NCI-H82 treated with DMSO at 0.1 percent for 48 hours (cell line): ENCODE measurements at regions not wholly inside any gene's neighbourhood (a gene's known extent, or its start where the extent isn't known, plus 50 kb on each side); places are given as distances from the start of the nearest gene placed in this dataset.

ENCODE experiments used
- DNase-seq: peaks from one replicate; lab custom pipeline; 2025; ENCODE audit not compliant: unreplicated experiment; lab: John Stamatoyannopoulos, UW

GRCh38 chr3:135310317-135310716 lies 515.3 kb downstream of the EPHB1 start:
- DNase-seq, result no peak

GRCh38 chr3:135311699-135312098 lies 516.6 kb downstream of the EPHB1 start:
- no peak for DNase-seq

GRCh38 chr3:135314237-135314636 lies 519.2 kb downstream of the EPHB1 start:
- DNase-seq, result no peak

- no peak for DNase-seq
Measured at GRCh38 chr3:135324301-135324700, 529.2 kb downstream of the EPHB1 start.

- DNase-seq, result no peak
Measured at GRCh38 chr3:135325096-135325495, 530.0 kb downstream of the EPHB1 start.

- DNase-seq, result no peak
Measured at GRCh38 chr3:135325726-135326235, 530.7 kb downstream of the EPHB1 start.

- DNase-seq, result no peak
Measured at GRCh38 chr3:135326851-135327250, 531.8 kb downstream of the EPHB1 start.

GRCh38 chr3:135328036-135328435 lies 533.0 kb downstream of the EPHB1 start:
- no peak for DNase-seq

- no peak for DNase-seq
Measured at GRCh38 chr3:135329479-135329878, 534.4 kb downstream of the EPHB1 start.

GRCh38 chr3:135337192-135337591 lies 542.1 kb downstream of the EPHB1 start:
- no peak for DNase-seq

- DNase-seq, result no peak
Measured at GRCh38 chr3:135348690-135349089, 553.6 kb downstream of the EPHB1 start.

GRCh38 chr3:135349254-135349948 lies 554.3 kb downstream of the EPHB1 start:
- no peak for DNase-seq

GRCh38 chr3:135352213-135352612 lies 557.2 kb downstream of the EPHB1 start:
- no peak for DNase-seq

- no peak for DNase-seq
Measured at GRCh38 chr3:135362889-135363288, 567.8 kb downstream of the EPHB1 start.

GRCh38 chr3:135364676-135365075 lies 569.6 kb downstream of the EPHB1 start:
- DNase-seq, result no peak

- DNase-seq, result no peak
Measured at GRCh38 chr3:135366816-135367215, 571.8 kb downstream of the EPHB1 start.

- no peak for DNase-seq
Measured at GRCh38 chr3:135368316-135368715, 573.3 kb downstream of the EPHB1 start.

GRCh38 chr3:135368781-135369180 lies 573.7 kb downstream of the EPHB1 start:
- DNase-seq, result no peak

- DNase-seq, result no peak
Measured at GRCh38 chr3:135374571-135374970, 579.5 kb downstream of the EPHB1 start.

GRCh38 chr3:135382188-135382587 lies 583.3 kb upstream of the PPP2R3A start:
- DNase-seq, result no peak

GRCh38 chr3:135382621-135383020 lies 582.9 kb upstream of the PPP2R3A start:
- DNase-seq, result no peak

- DNase-seq, result no peak
Measured at GRCh38 chr3:135383301-135383700, 582.2 kb upstream of the PPP2R3A start.

GRCh38 chr3:135392151-135392550 lies 573.4 kb upstream of the PPP2R3A start:
- DNase-seq, result no peak
